NOMO-1 treated with DMSO at 0.1 percent for 48 hours (cell line): ENCODE measurements at regions not wholly inside any gene's neighbourhood (a gene's known extent, or its start where the extent isn't known, plus 50 kb on each side); places are given as distances from the start of the nearest gene placed in this dataset.
"Not testable (repeated sequence)": the region's sequence is repeated elsewhere in the genome, so short reads cannot be mapped to it uniquely, and the experiment has no call there.

ENCODE experiments used
- DNase-seq: peaks from one replicate; lab custom pipeline; 2025; ENCODE audit not compliant: unreplicated experiment; lab: John Stamatoyannopoulos, UW

GRCh38 chr14:89661392-89661791, 244.4 kb upstream of the FOXN3 start:
- no peak for DNase-seq

GRCh38 chr14:89660625-89661233, 243.7 kb upstream of the FOXN3 start:
- not testable (repeated sequence) for DNase-seq

DNA sequence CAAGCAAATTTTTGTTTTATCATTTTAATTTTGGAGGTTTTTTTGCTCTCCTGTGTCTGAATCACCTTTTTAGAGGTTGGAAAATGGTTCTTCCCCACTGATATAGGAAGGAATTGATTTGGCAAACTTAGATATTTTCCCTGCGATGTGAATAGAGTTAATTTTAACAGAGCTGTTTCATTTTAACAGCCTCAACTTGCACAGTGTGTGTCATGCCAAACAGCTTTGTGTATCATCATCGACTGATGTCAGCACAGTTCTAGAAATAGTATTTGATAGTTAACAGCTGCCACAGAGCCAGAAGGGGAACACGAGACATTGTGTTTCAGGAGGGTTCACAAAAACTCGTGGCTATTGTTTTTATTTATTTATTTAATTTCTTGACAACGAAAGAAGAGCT, 243.1 kb upstream of the FOXN3 start:
- no peak for DNase-seq

GRCh38 chr14:89658977-89659670, 242.1 kb upstream of the FOXN3 start:
- no peak for DNase-seq

- no peak for DNase-seq
Measured at GRCh38 chr14:89657014-89657413, 240.0 kb upstream of the FOXN3 start.

DNA sequence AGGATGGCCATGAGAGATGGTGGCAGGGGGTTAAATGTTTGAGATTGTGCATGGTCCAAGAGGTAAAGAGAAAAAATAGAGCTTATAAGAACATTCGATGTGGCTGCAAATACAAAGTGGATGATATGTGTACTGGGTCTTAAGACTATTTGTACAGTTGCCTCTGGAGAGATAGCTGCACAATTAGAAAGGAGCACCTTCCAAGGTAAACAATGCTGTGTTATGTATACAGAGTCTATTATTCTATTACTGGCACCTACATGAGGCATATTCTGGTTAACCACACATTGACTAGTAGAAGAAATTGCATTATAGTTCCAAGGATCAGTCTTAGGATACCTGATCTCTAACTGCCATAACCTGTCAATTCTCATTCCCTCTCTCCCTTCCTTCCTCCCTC, 238.0 kb upstream of the FOXN3 start:
- no peak for DNase-seq

DNA sequence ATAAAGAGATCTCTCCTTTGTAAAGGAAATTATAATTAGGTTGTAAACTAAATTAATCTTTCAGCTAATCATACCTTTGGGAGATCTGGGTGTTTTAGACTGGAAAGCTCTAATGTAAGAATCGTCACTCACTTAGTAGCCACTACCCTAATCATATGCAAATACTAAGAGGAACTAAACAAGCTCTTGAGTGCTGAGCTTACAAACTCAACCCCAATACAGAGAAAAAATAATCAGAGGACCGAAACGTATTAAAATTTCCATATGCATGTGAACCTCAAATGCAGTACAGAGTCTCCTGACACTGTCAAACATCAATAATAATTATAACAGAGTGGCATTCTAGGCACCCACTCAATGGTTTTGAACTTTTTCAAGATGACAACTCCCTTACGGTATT, 235.3 kb upstream of the FOXN3 start:
- DNase-seq = no peak

DNA sequence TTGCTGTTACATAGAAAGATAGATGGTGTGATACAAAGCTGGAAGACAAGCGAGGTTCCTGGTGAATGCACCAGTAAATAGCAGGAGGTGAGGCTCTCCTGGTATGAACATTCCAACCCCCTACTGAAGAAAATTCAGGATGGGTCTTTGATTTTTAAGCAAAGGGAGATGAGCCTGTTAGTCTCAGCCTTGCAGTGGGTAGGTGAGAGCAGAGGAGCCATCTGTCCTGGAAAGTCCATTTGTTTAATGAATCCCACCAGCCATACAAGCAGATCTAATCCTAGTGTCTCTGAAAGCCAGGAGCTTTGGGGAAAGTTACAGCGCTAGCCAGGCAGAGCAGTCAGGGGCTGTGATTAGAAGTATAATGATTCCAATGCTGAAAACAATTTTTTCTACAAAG, 234.8 kb upstream of the FOXN3 start:
- no peak for DNase-seq

GRCh38 chr14:89650077-89650978, 233.3 kb upstream of the FOXN3 start:
- peak; percentile 18 for DNase-seq

GRCh38 chr14:89649451-89650075, 232.5 kb upstream of the FOXN3 start:
- no peak for DNase-seq

DNA sequence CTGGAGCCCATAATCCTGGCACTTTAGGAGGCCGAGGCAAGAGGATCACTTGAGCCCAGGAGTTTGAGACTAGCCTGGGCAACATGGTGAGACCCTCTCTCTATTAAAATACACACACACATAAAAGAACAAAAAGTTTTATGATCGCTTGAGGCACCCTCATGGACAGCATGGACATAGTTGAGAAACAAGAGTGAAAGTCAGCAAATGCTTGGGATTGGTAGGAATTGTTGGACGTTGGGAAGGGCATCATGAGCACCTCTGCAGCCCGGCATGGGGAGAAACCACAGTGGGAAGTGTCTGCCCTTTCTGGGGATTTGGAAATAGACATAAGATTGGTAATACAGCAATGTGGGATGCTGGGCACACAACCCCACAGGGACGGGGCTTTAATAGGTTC, 231.9 kb upstream of the FOXN3 start:
- no peak for DNase-seq

DNA sequence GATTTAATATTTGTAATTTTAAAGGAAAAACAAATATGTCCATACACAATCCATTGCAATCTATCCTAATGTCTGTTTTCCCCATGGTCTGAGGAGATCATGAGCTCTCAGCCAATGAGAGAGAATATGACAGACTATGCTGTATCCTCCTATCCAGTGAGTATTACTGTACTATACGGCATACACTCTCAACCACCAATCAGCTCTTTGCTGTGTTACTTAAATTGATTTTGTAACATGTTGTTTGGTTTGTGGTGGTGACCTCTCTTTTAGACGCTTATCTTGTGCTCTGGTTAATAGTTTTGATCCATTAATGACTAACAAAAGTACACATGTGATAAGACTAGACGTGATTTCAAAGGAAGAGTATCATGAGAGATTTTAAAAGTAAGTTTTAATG, 231.5 kb upstream of the FOXN3 start:
- DNase-seq = no peak

GRCh38 chr14:89646971-89647370, 229.9 kb upstream of the FOXN3 start:
- DNase-seq = no peak

DNA sequence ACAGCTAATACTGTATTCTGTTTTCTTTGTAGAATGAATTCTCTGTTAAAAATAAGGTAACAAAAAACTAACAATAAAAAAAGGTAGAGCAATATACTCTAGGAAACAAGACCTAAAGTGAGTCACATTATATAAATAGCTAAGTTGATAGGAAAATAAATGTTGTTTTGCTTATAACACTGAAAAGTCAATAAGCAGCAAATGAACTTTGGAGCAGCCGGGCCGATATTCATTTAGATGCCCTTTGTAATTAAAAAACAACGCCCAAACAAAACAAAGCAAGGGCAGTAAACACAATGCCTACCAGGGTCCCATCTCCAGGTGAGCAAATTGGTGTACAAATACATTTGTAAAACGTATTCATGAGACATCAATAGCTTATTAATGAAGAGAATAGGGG, 227.6 kb upstream of the FOXN3 start:
- DNase-seq = no peak

DNA sequence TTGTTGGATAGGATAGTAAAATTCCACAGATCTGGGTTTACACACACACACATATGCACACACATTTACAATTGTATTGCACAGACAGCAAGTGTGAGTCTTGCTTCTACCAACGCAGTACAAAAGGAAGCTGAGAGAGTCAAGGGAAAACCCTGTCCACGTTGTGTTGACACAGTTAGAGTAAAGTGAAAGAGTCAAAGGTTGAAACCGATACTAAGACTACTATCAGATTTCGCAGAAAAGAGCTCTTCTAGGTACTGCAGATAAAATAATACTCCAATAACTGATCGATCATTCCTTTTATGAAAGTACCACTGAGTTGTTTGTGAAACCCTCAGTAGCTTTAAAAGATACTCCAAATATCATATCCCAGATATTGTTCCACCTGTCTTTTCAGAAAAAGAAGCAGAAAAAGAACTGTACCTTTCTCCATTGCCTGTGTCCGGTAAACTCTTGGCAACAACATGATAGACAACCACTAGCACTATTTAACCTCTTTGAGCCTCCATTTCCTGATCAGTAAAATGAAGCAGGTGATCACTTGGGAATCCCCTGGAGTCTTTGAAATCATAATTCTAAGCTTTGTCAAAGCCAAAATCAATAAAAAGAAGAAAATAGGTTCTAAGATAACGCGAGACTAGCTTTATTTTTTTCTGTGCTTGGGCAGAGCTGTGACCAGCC, 224.6 kb upstream of the FOXN3 start:
- no peak for DNase-seq

DNA sequence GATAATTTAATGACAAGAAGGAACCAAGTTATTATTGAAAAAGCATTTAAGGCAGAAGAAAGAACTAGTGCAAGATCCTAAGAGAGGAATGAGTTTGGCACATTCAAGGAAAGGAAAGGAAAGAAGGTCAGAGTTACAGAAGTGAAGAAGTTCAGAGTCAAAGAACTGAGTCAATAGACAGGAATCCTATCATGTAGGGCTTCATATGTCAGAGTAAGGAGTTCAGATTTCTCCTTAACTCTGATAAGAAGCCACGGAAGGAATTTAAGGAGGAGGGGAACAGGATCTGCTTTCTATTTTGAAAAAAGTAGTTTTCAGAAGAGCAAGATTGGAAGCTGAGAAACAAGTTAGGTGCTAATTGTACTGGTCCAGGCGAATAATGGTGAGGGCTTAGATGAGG, 223.1 kb upstream of the FOXN3 start:
- no peak for DNase-seq

DNA sequence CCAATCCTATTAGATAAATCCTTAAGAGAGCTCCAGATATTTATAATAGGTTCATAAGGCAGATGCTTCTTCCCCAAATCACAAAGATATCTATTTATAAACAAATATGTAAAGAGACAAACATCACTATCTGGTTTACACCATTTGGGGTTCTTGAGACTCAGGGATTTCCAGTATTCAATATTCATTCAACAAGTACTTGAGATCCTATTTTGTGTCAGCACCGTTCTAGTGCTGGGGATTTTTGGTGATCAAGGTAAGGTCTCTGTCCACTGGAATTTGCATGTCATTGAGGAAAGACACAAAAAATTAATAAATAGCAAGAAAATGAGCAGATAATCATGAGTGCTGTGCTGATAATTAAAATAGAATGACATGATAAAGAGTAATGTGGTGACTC, 222.7 kb upstream of the FOXN3 start:
- DNase-seq = no peak

DNA sequence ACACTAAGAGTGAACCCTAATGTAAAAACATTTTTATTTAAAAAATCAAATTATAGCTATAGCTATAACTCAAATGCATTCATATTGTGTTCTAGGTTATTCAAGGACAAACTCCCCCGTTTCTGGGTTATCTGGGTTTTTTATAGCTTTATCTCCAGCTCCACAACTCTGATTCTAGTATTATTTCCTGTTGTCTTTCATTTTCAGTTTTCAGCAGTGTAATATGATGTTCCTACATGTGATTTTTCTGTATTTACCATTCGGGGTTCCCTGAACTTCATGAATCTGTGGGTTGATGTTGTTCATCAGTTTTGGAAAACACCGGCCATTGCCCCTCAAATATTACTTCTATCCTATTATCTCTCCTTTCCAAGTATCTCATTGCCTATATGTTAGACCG, 221.9 kb upstream of the FOXN3 start:
- DNase-seq = no peak

- DNase-seq = no peak
Measured at GRCh38 chr14:89637581-89637980, 220.5 kb upstream of the FOXN3 start.

GRCh38 chr14:89635615-89636014, 218.6 kb upstream of the FOXN3 start:
- no peak for DNase-seq

DNA sequence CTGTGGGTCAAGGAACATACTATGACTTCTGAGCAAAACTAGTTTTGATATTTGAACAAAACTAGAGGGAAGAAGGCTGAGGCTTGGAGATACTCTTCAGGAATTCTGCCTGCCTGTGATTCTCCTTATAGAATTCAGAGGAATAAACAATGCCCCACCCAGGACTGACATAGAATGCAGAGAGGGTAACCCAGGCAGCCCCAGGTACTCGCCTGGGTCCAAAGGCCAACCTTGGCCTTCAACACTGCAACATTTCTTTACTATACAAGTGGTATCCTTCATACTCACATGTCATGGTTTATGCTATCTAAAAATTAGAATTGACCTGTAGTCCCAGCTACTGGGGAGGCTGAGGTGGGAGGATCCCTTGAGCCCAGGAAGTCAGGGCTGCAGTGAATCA, 217.0 kb upstream of the FOXN3 start:
- DNase-seq = no peak
